ENCODE measurements at regions not wholly inside any gene's neighbourhood (a gene's known extent, or its start where the extent isn't known, plus 50 kb on each side); places are given as distances from the start of the nearest gene placed in this dataset.

DNA sequence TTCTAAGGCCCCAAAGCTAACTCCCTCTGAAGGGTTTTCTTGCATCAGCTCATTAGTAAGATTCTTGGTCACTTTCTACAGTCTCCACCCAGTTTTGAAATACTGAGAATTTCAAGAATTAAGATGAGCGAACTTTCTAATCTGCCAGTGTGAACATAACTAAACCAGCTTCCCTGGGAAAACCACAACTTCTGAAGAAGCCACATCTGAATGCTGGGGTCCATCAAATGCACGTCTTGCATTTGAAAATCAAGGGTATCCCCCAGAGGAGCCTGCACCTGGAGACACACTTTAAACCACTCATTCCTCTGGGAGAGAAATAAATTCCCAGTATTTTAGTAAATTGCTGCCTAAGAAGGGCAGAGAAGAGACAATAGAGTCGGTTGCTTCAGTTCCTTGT lies 292.1 kb upstream of the CDH4 start:
- TF ChIP-seq, protein P1, sequence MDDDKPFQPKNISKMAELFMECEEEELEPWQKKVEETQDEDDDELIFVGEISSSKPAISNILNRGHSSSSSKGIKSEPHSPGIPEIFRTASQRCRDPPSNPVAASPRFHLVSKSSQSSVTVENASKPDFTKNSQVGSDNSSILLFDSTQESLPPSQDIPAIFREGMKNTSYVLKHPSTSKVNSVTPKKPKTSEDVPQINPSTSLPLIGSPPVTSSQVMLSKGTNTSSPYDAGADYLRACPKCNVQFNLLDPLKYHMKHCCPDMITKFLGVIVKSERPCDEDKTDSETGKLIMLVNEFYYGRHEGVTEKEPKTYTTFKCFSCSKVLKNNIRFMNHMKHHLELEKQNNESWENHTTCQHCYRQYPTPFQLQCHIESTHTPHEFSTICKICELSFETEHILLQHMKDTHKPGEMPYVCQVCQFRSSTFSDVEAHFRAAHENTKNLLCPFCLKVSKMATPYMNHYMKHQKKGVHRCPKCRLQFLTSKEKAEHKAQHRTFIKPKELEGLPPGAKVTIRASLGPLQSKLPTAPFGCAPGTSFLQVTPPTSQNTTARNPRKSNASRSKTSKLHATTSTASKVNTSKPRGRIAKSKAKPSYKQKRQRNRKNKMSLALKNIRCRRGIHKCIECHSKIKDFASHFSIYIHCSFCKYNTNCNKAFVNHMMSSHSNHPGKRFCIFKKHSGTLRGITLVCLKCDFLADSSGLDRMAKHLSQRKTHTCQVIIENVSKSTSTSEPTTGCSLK (tag by site-specific recombination; IDR thresholded peaks at IDR 0.05), result no peak
- TF ChIP-seq SCRT2 (tag by site-specific recombination; IDR thresholded peaks at IDR 0.05) (no peak), ZNF174 (tag by site-specific recombination; IDR thresholded peaks at IDR 0.05) (no peak), ZNF473 (tag by site-specific recombination; IDR thresholded peaks at IDR 0.05) (no peak), WT1 (tag by site-specific recombination; IDR thresholded peaks at IDR 0.05) (no peak), GLIS1 (tag by site-specific recombination; IDR thresholded peaks at IDR 0.05) (no peak), ZNF239 (tag by site-specific recombination; IDR thresholded peaks at IDR 0.05) (no peak), ZBTB20 (tag by site-specific recombination; IDR thresholded peaks at IDR 0.05) (no peak), ZNF157 (tag by site-specific recombination; IDR thresholded peaks at IDR 0.05) (no peak)
- TF ChIP-seq, protein P2, sequence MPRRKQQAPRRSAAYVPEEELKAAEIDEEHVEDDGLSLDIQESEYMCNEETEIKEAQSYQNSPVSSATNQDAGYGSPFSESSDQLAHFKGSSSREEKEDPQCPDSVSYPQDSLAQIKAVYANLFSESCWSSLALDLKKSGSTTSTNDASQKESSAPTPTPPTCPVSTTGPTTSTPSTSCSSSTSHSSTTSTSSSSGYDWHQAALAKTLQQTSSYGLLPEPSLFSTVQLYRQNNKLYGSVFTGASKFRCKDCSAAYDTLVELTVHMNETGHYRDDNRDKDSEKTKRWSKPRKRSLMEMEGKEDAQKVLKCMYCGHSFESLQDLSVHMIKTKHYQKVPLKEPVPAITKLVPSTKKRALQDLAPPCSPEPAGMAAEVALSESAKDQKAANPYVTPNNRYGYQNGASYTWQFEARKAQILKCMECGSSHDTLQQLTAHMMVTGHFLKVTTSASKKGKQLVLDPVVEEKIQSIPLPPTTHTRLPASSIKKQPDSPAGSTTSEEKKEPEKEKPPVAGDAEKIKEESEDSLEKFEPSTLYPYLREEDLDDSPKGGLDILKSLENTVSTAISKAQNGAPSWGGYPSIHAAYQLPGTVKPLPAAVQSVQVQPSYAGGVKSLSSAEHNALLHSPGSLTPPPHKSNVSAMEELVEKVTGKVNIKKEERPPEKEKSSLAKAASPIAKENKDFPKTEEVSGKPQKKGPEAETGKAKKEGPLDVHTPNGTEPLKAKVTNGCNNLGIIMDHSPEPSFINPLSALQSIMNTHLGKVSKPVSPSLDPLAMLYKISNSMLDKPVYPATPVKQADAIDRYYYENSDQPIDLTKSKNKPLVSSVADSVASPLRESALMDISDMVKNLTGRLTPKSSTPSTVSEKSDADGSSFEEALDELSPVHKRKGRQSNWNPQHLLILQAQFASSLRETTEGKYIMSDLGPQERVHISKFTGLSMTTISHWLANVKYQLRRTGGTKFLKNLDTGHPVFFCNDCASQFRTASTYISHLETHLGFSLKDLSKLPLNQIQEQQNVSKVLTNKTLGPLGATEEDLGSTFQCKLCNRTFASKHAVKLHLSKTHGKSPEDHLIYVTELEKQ (tag by site-specific recombination; IDR thresholded peaks at IDR 0.05; ENCODE audit: borderline replicate concordance), result no peak
- TF ChIP-seq, protein P3, sequence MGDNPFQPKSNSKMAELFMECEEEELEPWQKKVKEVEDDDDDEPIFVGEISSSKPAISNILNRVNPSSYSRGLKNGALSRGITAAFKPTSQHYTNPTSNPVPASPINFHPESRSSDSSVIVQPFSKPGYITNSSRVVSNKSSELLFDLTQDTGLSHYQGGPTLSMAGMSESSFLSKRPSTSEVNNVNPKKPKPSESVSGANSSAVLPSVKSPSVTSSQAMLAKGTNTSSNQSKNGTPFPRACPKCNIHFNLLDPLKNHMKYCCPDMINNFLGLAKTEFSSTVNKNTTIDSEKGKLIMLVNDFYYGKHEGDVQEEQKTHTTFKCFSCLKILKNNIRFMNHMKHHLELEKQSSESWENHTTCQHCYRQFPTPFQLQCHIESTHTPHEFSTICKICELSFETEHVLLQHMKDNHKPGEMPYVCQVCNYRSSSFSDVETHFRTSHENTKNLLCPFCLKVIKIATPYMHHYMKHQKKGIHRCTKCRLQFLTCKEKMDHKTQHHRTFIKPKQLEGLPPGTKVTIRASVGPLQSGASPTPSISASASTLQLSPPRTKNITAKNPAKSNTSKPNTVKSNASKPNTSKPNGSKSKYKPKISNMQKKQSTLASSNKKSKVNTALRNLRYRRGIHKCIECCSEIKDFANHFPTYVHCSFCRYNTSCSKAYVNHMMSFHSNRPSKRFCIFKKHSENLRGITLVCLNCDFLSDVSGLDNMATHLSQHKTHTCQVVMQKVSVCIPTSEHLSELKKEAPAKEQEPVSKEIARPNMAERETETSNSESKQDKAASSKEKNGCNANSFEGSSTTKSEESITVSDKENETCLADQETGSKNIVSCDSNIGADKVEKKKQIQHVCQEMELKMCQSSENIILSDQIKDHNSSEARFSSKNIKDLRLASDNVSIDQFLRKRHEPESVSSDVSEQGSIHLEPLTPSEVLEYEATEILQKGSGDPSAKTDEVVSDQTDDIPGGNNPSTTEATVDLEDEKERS (tag by site-specific recombination; IDR thresholded peaks at IDR 0.05), result no peak
- Histone ChIP-seq H3K4me3 (ENCODE audit: low read depth, low read length) (no peak overlapping the region), H3K9me3 (ENCODE audit: control insufficient read depth, insufficient read depth, low read depth, low read length) (no peaks in the 10 kb centered on the region), H3K36me3 (ENCODE audit: control insufficient read depth in 2 of 2, insufficient read depth in 1 of 2, low read length in 2 of 2) (no peaks in the 10 kb centered on the region), H3K27ac (ENCODE audit: extremely low read depth, low read depth, low read length) (no peak overlapping the region), H3K4me1 (ENCODE audit: control insufficient read depth, insufficient read depth, low read length) (no peaks in the 10 kb centered on the region)
- POLR2A ChIA-PET, result no interaction called here
- CTCF ChIA-PET, result no interaction called here

DNA sequence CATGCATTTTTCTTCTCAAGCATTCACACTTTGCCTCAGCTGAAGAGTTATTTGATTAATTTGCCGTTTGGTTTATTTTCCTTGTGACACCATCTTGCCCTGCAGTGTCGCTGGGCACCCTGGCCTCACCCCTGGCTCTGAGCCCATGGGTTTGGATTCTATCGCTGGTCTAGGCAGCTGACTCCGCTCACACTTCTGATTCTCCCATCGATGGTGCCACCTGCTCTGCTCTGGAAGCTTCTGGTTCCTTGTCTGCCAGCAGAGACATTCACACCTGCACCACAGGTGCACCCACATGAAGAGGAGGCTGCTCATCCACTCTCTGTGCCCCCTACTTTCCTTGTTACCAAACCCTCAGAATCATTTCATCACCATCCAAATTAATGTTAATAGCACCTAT lies 291.6 kb upstream of the CDH4 start:
- H3K4me1 ChIP-seq (ENCODE audit: control insufficient read depth, insufficient read depth, low read length), result no peaks in the 10 kb centered on the region
- H3K9me3 ChIP-seq (ENCODE audit: control insufficient read depth, insufficient read depth, low read depth, low read length), result no peaks in the 10 kb centered on the region
- no peak overlapping the region for H3K4me3 ChIP-seq (ENCODE audit: low read depth, low read length)
- H3K27ac ChIP-seq (ENCODE audit: extremely low read depth, low read depth, low read length), result no peak overlapping the region
- ChIA-PET POLR2A (no interaction called here), CTCF (no interaction called here)
- H3K36me3 ChIP-seq (ENCODE audit: control insufficient read depth in 2 of 2, insufficient read depth in 1 of 2, low read length in 2 of 2), result no peaks in the 10 kb centered on the region
- TF ChIP-seq, protein P4, sequence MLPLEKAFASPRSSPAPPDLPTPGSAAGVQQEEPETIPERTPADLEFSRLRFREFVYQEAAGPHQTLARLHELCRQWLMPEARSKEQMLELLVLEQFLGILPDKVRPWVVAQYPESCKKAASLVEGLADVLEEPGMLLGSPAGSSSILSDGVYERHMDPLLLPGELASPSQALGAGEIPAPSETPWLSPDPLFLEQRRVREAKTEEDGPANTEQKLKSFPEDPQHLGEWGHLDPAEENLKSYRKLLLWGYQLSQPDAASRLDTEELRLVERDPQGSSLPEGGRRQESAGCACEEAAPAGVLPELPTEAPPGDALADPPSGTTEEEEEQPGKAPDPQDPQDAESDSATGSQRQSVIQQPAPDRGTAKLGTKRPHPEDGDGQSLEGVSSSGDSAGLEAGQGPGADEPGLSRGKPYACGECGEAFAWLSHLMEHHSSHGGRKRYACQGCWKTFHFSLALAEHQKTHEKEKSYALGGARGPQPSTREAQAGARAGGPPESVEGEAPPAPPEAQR (tag by site-specific recombination; IDR thresholded peaks at IDR 0.05), result no peak
- TF ChIP-seq, protein P1 (tag by site-specific recombination; IDR thresholded peaks at IDR 0.05), result no peak
- TF ChIP-seq ZNF830 (tag by site-specific recombination; IDR thresholded peaks at IDR 0.05; ENCODE audit: low read depth) (no peak), ZSCAN30 (tag by site-specific recombination; IDR thresholded peaks at IDR 0.05) (no peak)

Measured in HEK293 (cell line).